Osteoblast (primary cell): ENCODE measurements at regions not wholly inside any gene's neighbourhood (a gene's known extent, or its start where the extent isn't known, plus 50 kb on each side); places are given as distances from the start of the nearest gene placed in this dataset.

Experiments
- DNase-seq: peaks from one replicate; pipeline ENCODE4 v3.0.0; 2011; ENCODE audit warnings: low spot score, mixed read lengths; ENCODE audit not compliant: insufficient read length; ENCODE audit errors: missing footprints
- H2AFZ ChIP-seq: 2 replicates; pipeline ENCODE4 v1.6.0; 2011; ENCODE audit warnings: mild to moderate bottlenecking, low read length
- H3K27ac ChIP-seq: 2 replicates; pipeline ENCODE4 v1.5.1; 2011; ENCODE audit warnings: mild to moderate bottlenecking, low read depth, low read length, moderate library complexity
- H3K27me3 ChIP-seq: 2 replicates; pipeline ENCODE4 v1.6.0; 2012; ENCODE audit warnings: mild to moderate bottlenecking, control low read depth, inconsistent platforms, low read length, moderate library complexity; ENCODE audit not compliant: insufficient read depth
- H3K36me3 ChIP-seq: 2 replicates; pipeline ENCODE4 v1.5.1; 2011; ENCODE audit warnings: mild to moderate bottlenecking, low read length, control low read depth, moderate library complexity; ENCODE audit not compliant: insufficient read depth
- H3K4me1 ChIP-seq: 2 replicates; pipeline ENCODE4 v1.5.1; 2011; ENCODE audit warnings: mild to moderate bottlenecking, low read length, control low read depth, moderate library complexity; ENCODE audit not compliant: insufficient read depth
- H3K4me2 ChIP-seq: 2 replicates; pipeline ENCODE4 v1.6.0; 2011; ENCODE audit warnings: mild to moderate bottlenecking, low read length; ENCODE audit not compliant: insufficient read depth
- H3K4me3 ChIP-seq: fragments of 200-600 bp; sonication (generic); 3 replicates; pipeline ENCODE4 v1.5.1; 2012; ENCODE audit warnings: mild to moderate bottlenecking, low read length, inconsistent platforms; ENCODE audit not compliant: insufficient read depth
- H3K79me2 ChIP-seq: 2 replicates; pipeline ENCODE4 v1.6.0; 2012; ENCODE audit warnings: mild to moderate bottlenecking, low read length, control low read depth, inconsistent platforms; ENCODE audit not compliant: insufficient read depth
- H3K9me3 ChIP-seq: 2 replicates; pipeline ENCODE4 v1.5.1; 2011; ENCODE audit warnings: low read depth, low read length, control low read depth
- H4K20me1 ChIP-seq: 2 replicates; pipeline ENCODE4 v1.6.0; 2012; ENCODE audit warnings: mild to moderate bottlenecking, low read length, control low read depth; ENCODE audit not compliant: insufficient read depth
- CTCF ChIP-seq: IDR thresholded peaks from 2 replicates; pipeline ENCODE4 v1.5.1; 2011; ENCODE audit warnings: mild to moderate bottlenecking, low read depth, low read length, moderate library complexity; ENCODE audit errors: extremely low read depth

- Histone ChIP-seq H3K4me3 (no peak overlapping the region), H3K4me1 (no peaks in the 10 kb centered on the region), H3K4me2 (no peak overlapping the region), H2AFZ (no peak overlapping the region), H3K9me3 (no peaks in the 10 kb centered on the region), H3K27me3 (no peaks in the 10 kb centered on the region), H3K27ac (no peak overlapping the region), H4K20me1 (no peaks in the 10 kb centered on the region), H3K36me3 (no peaks in the 10 kb centered on the region), H3K79me2 (no peaks in the 10 kb centered on the region)
- DNase-seq = no peak
- TF ChIP-seq CTCF = no peak
Measured at GRCh38 chr4:123260653-123261052, 135.9 kb upstream of the SPRY1 start.

GRCh38 chr4:123262080-123262479 is 134.5 kb upstream of the SPRY1 start:
- Histone ChIP-seq H3K36me3 (no peaks in the 10 kb centered on the region), H3K9me3 (no peaks in the 10 kb centered on the region), H2AFZ (no peak overlapping the region), H3K4me2 (no peak overlapping the region), H3K79me2 (no peaks in the 10 kb centered on the region), H3K27ac (no peak overlapping the region), H3K4me1 (no peaks in the 10 kb centered on the region), H3K4me3 (no peak overlapping the region), H3K27me3 (no peaks in the 10 kb centered on the region), H4K20me1 (no peaks in the 10 kb centered on the region)
- no peak for TF ChIP-seq CTCF
- DNase-seq = no peak

GRCh38 chr4:123265443-123265842 is 131.2 kb upstream of the SPRY1 start:
- H3K27me3 ChIP-seq = no peaks in the 10 kb centered on the region
- H2AFZ ChIP-seq = no peak overlapping the region
- no peaks in the 10 kb centered on the region for H3K79me2 ChIP-seq
- H4K20me1 ChIP-seq = no peaks in the 10 kb centered on the region
- DNase-seq = no peak
- no peaks in the 10 kb centered on the region for H3K36me3 ChIP-seq
- TF ChIP-seq CTCF = no peak
- H3K9me3 ChIP-seq = no peaks in the 10 kb centered on the region
- H3K4me2 ChIP-seq = no peak overlapping the region
- no peak overlapping the region for H3K27ac ChIP-seq
- no peak overlapping the region for H3K4me3 ChIP-seq
- no peaks in the 10 kb centered on the region for H3K4me1 ChIP-seq

- DNase-seq = no peak
Measured at GRCh38 chr4:123266221-123266620, 130.4 kb upstream of the SPRY1 start.

More at GRCh38 chr4:123266221-123266620, 130.4 kb upstream of the SPRY1 start:
- no peak for TF ChIP-seq CTCF
- no peak overlapping the region for H2AFZ ChIP-seq
- H3K36me3 ChIP-seq = no peaks in the 10 kb centered on the region
- no peak overlapping the region for H3K4me3 ChIP-seq
- no peaks in the 10 kb centered on the region for H3K27me3 ChIP-seq
- no peaks in the 10 kb centered on the region for H4K20me1 ChIP-seq
- H3K79me2 ChIP-seq = no peaks in the 10 kb centered on the region
- H3K4me2 ChIP-seq = no peak overlapping the region
- no peaks in the 10 kb centered on the region for H3K4me1 ChIP-seq
- no peak overlapping the region for H3K27ac ChIP-seq
- no peaks in the 10 kb centered on the region for H3K9me3 ChIP-seq
